CD4-positive, alpha-beta T cell (primary cell): ENCODE measurements at regions not wholly inside any gene's neighbourhood (a gene's known extent, or its start where the extent isn't known, plus 50 kb on each side); places are given as distances from the start of the nearest gene placed in this dataset.
"Not testable (repeated sequence)": the region's sequence is repeated elsewhere in the genome, so short reads cannot be mapped to it uniquely, and the experiment has no call there.

Experiments
- ATAC-seq: fragments of 200-7000 bp; cut with Tn5 transposase; one replicate; pipeline ENCODE4 v1.10.0; 2022; ENCODE audit warnings: mild to moderate bottlenecking; ENCODE audit not compliant: poor library complexity
- CTCF ChIA-PET: fragments of 350-600 bp; sonication (Branson Sonifier 250); formaldehyde crosslinking; loops from one replicate; lab custom pipeline; 2021; ENCODE audit warnings: antibody characterized with exemption, inconsistent platforms; lab: Charles Lee
- POLR2A ChIA-PET: fragments of 350-600 bp; sonication (Branson Sonifier 250); formaldehyde crosslinking; loops from one replicate; lab custom pipeline; 2021; ENCODE audit warnings: antibody characterized with exemption, inconsistent platforms; lab: Charles Lee
- DNase-seq, 14 experiments: peaks; one replicate each; pipeline ENCODE4 v3.0.0-alpha.2; 2013 to 2020; ENCODE audit warnings: mixed read lengths in 2 of 14
- H3K27ac ChIP-seq, 2 donors: one replicate each; pipeline versions ENCODE4 v1.5.1 to v1.7.0; 2013; ENCODE audit warnings: low read length in 2 of 2, low read depth in 1 of 2, mild to moderate bottlenecking in 1 of 2
- H3K27me3 ChIP-seq, 2 experiments: 1 replicate in 1 of 2; 2 replicates in 1 of 2; pipeline versions ENCODE4 v1.6.1 to v1.7.0; 2013; ENCODE audit warnings: low read length in 2 of 2, control low read depth in 1 of 2, mild to moderate bottlenecking in 1 of 2, moderate library complexity in 1 of 2; ENCODE audit not compliant: insufficient read depth in 2 of 2, control insufficient read depth in 1 of 2
- H3K36me3 ChIP-seq: one replicate; pipeline ENCODE4 v1.6.1; 2013; ENCODE audit warnings: low read length, control low read depth; ENCODE audit not compliant: insufficient read depth
- H3K4me1 ChIP-seq: one replicate; pipeline ENCODE4 v1.6.1; 2013; ENCODE audit warnings: low read length, control low read depth; ENCODE audit not compliant: insufficient read depth
- H3K4me3 ChIP-seq: one replicate; pipeline ENCODE4 v1.5.1; 2013; ENCODE audit warnings: mild to moderate bottlenecking, low read length, moderate library complexity
- H3K9me3 ChIP-seq, 2 experiments: 1 replicate in 1 of 2; 2 replicates in 1 of 2; pipeline versions ENCODE4 v1.6.1 to v1.7.0; 2013; ENCODE audit warnings: low read length in 2 of 2, mild to moderate bottlenecking in 2 of 2, control low read depth in 1 of 2, moderate library complexity in 1 of 2; ENCODE audit not compliant: control insufficient read depth in 1 of 2, insufficient read depth in 1 of 2
- H3K27ac Mint-ChIP-seq: one replicate; pipeline ENCODE4 v1.8.0; 2020; ENCODE audit warnings: mixed read lengths
- H3K27me3 Mint-ChIP-seq: one replicate; pipeline ENCODE4 v1.8.0; 2021; ENCODE audit warnings: mixed read lengths
- H3K36me3 Mint-ChIP-seq: one replicate; pipeline ENCODE4 v1.8.0; 2021; ENCODE audit warnings: low read depth, mixed read lengths
- H3K4me1 Mint-ChIP-seq: one replicate; pipeline ENCODE4 v1.8.0; 2021; ENCODE audit warnings: low read depth, mixed read lengths
- H3K4me3 Mint-ChIP-seq: one replicate; pipeline ENCODE4 v1.8.0; 2020; ENCODE audit warnings: mild to moderate bottlenecking, mixed read lengths
- H3K9me3 Mint-ChIP-seq: one replicate; pipeline ENCODE4 v1.8.0; 2020; ENCODE audit warnings: mixed read lengths
- intact Hi-C, 2 experiments: fragments of 100-400 bp; cut with DNase I in 1 of 2; cut with micrococcal nuclease in 1 of 2; formaldehyde crosslinking; loops; one replicate each; pipeline versions ENCODE4 v1.15.1 to v1.9.0; 2023 to 2025; cut with DNase I, micrococcal nuclease
- TF ChIP-seq, protein P1 (sequence below): fragments of 200-600 bp; IDR thresholded peaks from one replicate; pipeline ENCODE4 v1.8.0; 2022; ENCODE audit warnings: antibody characterized with exemption, mild to moderate bottlenecking

DNA sequence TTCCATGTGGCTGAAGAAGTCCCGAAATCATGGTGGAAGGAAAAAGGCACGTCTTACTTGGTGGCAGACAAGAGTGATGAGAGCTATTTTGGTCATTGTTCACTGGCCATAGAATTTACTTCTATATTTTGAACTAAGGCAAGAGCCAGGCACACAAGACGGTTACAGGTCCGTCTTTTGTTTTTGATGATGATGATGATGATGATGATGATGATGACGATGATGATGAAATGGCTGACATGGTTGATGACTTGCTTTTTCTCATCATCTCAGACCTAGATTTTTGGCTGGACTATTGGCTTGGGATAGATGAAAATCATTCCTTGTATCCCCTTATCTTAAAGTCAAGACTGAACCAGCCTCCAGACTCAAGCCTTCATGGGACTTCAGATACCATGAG lies 88.7 kb upstream of the ZNF195 start:
- H3K4me3 ChIP-seq, ATAC-seq, H3K27me3 Mint-ChIP-seq, H3K36me3 Mint-ChIP-seq, H3K9me3 ChIP-seq, POLR2A ChIA-PET, DNase-seq, H3K9me3 Mint-ChIP-seq, H3K27ac Mint-ChIP-seq, H3K27me3 ChIP-seq, H3K4me1 ChIP-seq, intact Hi-C loops, H3K36me3 ChIP-seq, H3K27ac ChIP-seq, CTCF ChIA-PET, H3K4me1 Mint-ChIP-seq, H3K4me3 Mint-ChIP-seq: not testable (repeated sequence)

DNA sequence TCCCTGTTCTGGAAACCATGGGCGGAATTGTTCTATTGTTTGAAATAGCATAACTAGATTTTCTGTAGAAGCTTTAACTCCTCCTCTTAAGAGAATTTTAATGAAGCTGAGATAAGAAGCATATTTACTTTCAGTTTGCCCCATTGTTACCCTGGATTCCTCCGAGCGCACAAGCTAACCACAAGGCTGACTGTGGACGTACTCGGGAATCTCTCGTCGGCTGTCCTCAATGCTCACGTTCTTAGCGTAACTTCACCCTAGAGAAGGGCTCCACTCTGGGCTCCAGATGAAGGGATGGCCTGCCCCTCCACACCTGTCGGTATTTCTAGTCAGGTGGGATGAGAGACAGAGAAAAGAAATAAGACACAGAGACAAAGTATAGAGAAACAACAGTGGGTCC lies 76.7 kb upstream of the ZNF195 start:
- CTCF ChIA-PET, H3K4me1 ChIP-seq, H3K4me3 ChIP-seq, POLR2A ChIA-PET, H3K27ac Mint-ChIP-seq, H3K27me3 ChIP-seq, H3K9me3 ChIP-seq, ATAC-seq, H3K27ac ChIP-seq, H3K9me3 Mint-ChIP-seq, H3K36me3 Mint-ChIP-seq, H3K36me3 ChIP-seq: not testable (repeated sequence)
- intact Hi-C loops = loop anchor here (2.0 to 10.0 kb wide), 2 partner anchors 125 to 149 kb away; no protein-coding TSS in a partner anchor
- Mint-ChIP-seq H3K4me1 (peaks cover 15% of the 10 kb centered on the region), H3K4me3 (peak overlapping the region; percentile 64), H3K27me3 (peaks cover 31% of the 10 kb centered on the region)
- DNase-seq = peak in 2 of 14 experiments; percentile 13 to 22

DNA sequence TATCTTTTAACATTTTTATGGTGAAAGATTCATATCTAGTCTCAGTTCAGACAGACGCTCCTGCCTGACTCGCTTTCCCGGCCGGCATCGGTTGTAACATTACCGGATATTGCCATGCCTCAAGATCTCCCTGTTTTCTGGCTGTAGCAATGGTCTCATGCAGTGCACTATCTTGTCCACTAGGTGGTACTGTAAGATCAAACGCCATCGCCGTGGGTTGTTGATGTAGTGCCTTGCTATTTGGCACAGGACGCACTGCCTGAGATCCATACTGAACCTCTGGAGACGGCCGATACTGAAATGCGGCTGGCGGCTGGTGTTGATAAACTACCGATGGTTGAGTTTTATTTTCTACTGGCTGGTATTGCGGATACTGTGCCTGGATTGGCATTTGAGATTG lies 75.9 kb upstream of the ZNF195 start:
- POLR2A ChIA-PET, H3K27ac ChIP-seq, H3K9me3 ChIP-seq, H3K27me3 ChIP-seq, H3K9me3 Mint-ChIP-seq, CTCF ChIA-PET, H3K36me3 Mint-ChIP-seq, H3K36me3 ChIP-seq, H3K27ac Mint-ChIP-seq, ATAC-seq, H3K4me1 ChIP-seq: not testable (repeated sequence)
- peak; percentile 25 to 68 (median 38) for DNase-seq
- TF ChIP-seq, protein P1, sequence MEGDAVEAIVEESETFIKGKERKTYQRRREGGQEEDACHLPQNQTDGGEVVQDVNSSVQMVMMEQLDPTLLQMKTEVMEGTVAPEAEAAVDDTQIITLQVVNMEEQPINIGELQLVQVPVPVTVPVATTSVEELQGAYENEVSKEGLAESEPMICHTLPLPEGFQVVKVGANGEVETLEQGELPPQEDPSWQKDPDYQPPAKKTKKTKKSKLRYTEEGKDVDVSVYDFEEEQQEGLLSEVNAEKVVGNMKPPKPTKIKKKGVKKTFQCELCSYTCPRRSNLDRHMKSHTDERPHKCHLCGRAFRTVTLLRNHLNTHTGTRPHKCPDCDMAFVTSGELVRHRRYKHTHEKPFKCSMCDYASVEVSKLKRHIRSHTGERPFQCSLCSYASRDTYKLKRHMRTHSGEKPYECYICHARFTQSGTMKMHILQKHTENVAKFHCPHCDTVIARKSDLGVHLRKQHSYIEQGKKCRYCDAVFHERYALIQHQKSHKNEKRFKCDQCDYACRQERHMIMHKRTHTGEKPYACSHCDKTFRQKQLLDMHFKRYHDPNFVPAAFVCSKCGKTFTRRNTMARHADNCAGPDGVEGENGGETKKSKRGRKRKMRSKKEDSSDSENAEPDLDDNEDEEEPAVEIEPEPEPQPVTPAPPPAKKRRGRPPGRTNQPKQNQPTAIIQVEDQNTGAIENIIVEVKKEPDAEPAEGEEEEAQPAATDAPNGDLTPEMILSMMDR = peak; percentile 68
- intact Hi-C loops = loop anchor here (2.0 to 10.0 kb wide), 2 partner anchors 126 to 150 kb away; no protein-coding TSS in a partner anchor
- H3K4me3 ChIP-seq = peak overlapping the region; percentile 22
- Mint-ChIP-seq H3K4me3 (peak overlapping the region; percentile 63), H3K27me3 (peaks cover 26% of the 10 kb centered on the region), H3K4me1 (peaks cover 15% of the 10 kb centered on the region)

DNA sequence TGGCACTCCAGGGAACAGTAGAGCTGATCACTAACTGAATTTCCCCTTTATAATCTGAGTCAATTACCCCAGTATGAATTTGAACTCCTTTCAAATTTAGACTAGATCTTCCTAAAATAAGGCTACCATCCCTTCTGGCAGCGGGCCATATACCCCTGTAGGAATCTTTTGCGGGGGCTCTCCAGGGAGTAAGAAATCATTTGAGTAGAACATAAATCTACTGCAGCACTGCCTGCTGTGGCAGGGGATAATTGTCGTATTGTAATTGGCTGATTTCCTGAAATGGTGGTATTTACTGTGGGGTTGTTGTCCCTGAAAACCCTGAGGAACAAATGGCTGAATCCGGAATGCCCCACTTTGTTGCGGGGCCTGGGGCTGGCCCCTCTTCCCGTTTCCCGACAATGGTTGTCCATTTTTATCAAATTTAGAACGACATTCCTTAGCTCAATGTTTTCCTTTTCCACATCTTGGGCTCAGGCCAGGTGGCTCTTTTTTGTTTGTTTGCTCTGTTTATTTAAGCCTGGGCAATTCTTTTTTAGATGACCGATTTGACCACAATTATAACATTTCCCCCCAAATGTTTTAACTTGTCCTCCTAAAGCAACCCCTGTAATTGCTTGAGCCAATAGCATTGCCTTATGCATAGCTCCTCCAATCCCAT lies 74.8 kb upstream of the ZNF195 start:
- H3K4me3 ChIP-seq, ATAC-seq, H3K9me3 ChIP-seq, H3K27me3 ChIP-seq, H3K36me3 ChIP-seq, H3K36me3 Mint-ChIP-seq, DNase-seq, H3K4me1 ChIP-seq, H3K27ac ChIP-seq, H3K9me3 Mint-ChIP-seq, H3K27ac Mint-ChIP-seq, H3K4me3 Mint-ChIP-seq, CTCF ChIA-PET, POLR2A ChIA-PET: not testable (repeated sequence)
- peaks cover 15% of the 10 kb centered on the region for H3K4me1 Mint-ChIP-seq
- peaks cover 26% of the 10 kb centered on the region for H3K27me3 Mint-ChIP-seq
- intact Hi-C loops = loop anchor here (2.0 to 10.0 kb wide), 2 partner anchors 127 to 151 kb away; no protein-coding TSS in a partner anchor

DNA sequence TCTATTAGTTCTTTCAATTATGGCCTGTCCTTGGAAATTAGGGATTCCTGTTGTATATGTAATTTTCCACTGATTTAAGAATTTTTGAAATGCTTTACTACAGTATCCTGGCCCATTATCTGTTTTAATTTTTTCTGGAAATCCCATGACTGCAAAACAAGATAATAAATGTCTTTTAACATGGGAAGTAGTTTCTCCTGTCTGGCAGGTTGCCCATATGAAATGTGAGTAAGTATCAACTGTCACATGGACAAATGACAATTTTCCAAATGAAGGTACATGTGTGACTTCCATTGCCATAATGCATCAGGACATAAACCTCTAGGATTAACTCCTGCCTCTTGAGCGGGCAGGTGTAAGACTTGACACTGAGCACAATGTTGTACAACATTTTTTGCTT lies 71.9 kb upstream of the ZNF195 start:
- H3K4me1 ChIP-seq, DNase-seq, H3K4me3 ChIP-seq, ATAC-seq, H3K27ac Mint-ChIP-seq, H3K9me3 ChIP-seq, H3K36me3 ChIP-seq, H3K9me3 Mint-ChIP-seq, H3K36me3 Mint-ChIP-seq, H3K4me3 Mint-ChIP-seq, CTCF ChIA-PET, POLR2A ChIA-PET, H3K27me3 ChIP-seq, H3K27ac ChIP-seq: not testable (repeated sequence)
- peaks cover 13% of the 10 kb centered on the region for H3K4me1 Mint-ChIP-seq
- intact Hi-C loops = loop anchor here (10.0 kb wide), 1 partner anchor 154 kb away; no protein-coding TSS in a partner anchor
- H3K27me3 Mint-ChIP-seq = peaks cover 25% of the 10 kb centered on the region

DNA sequence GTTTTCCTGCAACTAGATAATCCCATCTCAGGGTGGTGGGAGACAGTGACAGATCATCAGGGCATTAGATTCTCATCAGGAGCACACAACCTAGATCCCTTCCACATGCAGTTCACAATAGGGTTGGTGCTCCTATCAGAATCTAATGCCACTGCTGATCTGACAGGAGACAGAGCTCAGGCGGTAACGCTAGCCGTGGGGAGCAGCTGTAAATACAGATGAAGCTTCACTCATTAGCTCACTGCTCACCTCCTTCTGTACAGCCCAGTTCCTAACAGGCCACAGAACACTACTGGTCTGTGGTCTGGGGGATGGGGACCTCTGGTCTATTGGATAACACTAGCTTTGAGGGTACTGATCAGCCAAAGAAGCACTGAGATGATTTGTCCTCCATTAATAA lies 66.6 kb upstream of the ZNF195 start:
- H3K27ac ChIP-seq, ATAC-seq, H3K36me3 Mint-ChIP-seq, H3K9me3 Mint-ChIP-seq, H3K4me1 ChIP-seq, H3K4me1 Mint-ChIP-seq, DNase-seq, H3K27me3 ChIP-seq, H3K36me3 ChIP-seq, CTCF ChIA-PET, H3K4me3 ChIP-seq, H3K27ac Mint-ChIP-seq, POLR2A ChIA-PET, intact Hi-C loops, H3K4me3 Mint-ChIP-seq, H3K9me3 ChIP-seq: not testable (repeated sequence)
- peaks cover 26% of the 10 kb centered on the region for H3K27me3 Mint-ChIP-seq
